GM23338 (cell line): ENCODE measurements at regions not wholly inside any gene's neighbourhood (a gene's known extent, or its start where the extent isn't known, plus 50 kb on each side); places are given as distances from the start of the nearest gene placed in this dataset.

ENCODE experiments used
- ETS1 ChIP-seq: IDR thresholded peaks from 2 replicates; pipeline ENCODE4 v1.6.1; 2016; ENCODE audit warnings: antibody characterized with exemption
- EZH2 ChIP-seq: fragments of 200-600 bp; sonication (generic); IDR thresholded peaks from one replicate; pipeline ENCODE4 v1.8.0; 2017; ENCODE audit warnings: antibody characterized with exemption, mild to moderate bottlenecking, low read depth; ENCODE audit not compliant: unreplicated experiment
- JUNB ChIP-seq: IDR thresholded peaks from one replicate; pipeline ENCODE4 v1.6.1; 2016; ENCODE audit warnings: antibody characterized with exemption; ENCODE audit not compliant: unreplicated experiment
- NANOG ChIP-seq: IDR thresholded peaks from 2 replicates; pipeline ENCODE4 v1.6.1; 2016; ENCODE audit warnings: antibody characterized with exemption, borderline replicate concordance
- POLR2AphosphoS5 ChIP-seq: IDR thresholded peaks from 2 replicates; pipeline ENCODE4 v1.6.1; 2016; ENCODE audit warnings: antibody characterized with exemption, low read depth
- STAT1 ChIP-seq: IDR thresholded peaks from one replicate; pipeline ENCODE4 v1.6.1; 2016; ENCODE audit warnings: antibody characterized with exemption; ENCODE audit not compliant: unreplicated experiment
- ZNF114 ChIP-seq: fragments of 250-450 bp; sonication (Bioruptor Pico); IDR thresholded peaks from 2 replicates; pipeline ENCODE4 v1.5.0; 2020; ENCODE audit warnings: mild to moderate bottlenecking, moderate library complexity
- TF ChIP-seq, protein P1 (sequence below): fragments of 250-450 bp; sonication (Bioruptor Pico); IDR thresholded peaks from 2 replicates; pipeline ENCODE4 v1.5.0; 2020; ENCODE audit warnings: mild to moderate bottlenecking, moderate library complexity
- TF ChIP-seq, protein P2 (sequence below): IDR thresholded peaks from one replicate; pipeline ENCODE4 v1.6.1; 2018; ENCODE audit warnings: antibody characterized with exemption; ENCODE audit not compliant: unreplicated experiment

GRCh38 chr5:65081071-65081470, 312.3 kb downstream of the CWC27 start (continued):
- TF ChIP-seq, protein P1, sequence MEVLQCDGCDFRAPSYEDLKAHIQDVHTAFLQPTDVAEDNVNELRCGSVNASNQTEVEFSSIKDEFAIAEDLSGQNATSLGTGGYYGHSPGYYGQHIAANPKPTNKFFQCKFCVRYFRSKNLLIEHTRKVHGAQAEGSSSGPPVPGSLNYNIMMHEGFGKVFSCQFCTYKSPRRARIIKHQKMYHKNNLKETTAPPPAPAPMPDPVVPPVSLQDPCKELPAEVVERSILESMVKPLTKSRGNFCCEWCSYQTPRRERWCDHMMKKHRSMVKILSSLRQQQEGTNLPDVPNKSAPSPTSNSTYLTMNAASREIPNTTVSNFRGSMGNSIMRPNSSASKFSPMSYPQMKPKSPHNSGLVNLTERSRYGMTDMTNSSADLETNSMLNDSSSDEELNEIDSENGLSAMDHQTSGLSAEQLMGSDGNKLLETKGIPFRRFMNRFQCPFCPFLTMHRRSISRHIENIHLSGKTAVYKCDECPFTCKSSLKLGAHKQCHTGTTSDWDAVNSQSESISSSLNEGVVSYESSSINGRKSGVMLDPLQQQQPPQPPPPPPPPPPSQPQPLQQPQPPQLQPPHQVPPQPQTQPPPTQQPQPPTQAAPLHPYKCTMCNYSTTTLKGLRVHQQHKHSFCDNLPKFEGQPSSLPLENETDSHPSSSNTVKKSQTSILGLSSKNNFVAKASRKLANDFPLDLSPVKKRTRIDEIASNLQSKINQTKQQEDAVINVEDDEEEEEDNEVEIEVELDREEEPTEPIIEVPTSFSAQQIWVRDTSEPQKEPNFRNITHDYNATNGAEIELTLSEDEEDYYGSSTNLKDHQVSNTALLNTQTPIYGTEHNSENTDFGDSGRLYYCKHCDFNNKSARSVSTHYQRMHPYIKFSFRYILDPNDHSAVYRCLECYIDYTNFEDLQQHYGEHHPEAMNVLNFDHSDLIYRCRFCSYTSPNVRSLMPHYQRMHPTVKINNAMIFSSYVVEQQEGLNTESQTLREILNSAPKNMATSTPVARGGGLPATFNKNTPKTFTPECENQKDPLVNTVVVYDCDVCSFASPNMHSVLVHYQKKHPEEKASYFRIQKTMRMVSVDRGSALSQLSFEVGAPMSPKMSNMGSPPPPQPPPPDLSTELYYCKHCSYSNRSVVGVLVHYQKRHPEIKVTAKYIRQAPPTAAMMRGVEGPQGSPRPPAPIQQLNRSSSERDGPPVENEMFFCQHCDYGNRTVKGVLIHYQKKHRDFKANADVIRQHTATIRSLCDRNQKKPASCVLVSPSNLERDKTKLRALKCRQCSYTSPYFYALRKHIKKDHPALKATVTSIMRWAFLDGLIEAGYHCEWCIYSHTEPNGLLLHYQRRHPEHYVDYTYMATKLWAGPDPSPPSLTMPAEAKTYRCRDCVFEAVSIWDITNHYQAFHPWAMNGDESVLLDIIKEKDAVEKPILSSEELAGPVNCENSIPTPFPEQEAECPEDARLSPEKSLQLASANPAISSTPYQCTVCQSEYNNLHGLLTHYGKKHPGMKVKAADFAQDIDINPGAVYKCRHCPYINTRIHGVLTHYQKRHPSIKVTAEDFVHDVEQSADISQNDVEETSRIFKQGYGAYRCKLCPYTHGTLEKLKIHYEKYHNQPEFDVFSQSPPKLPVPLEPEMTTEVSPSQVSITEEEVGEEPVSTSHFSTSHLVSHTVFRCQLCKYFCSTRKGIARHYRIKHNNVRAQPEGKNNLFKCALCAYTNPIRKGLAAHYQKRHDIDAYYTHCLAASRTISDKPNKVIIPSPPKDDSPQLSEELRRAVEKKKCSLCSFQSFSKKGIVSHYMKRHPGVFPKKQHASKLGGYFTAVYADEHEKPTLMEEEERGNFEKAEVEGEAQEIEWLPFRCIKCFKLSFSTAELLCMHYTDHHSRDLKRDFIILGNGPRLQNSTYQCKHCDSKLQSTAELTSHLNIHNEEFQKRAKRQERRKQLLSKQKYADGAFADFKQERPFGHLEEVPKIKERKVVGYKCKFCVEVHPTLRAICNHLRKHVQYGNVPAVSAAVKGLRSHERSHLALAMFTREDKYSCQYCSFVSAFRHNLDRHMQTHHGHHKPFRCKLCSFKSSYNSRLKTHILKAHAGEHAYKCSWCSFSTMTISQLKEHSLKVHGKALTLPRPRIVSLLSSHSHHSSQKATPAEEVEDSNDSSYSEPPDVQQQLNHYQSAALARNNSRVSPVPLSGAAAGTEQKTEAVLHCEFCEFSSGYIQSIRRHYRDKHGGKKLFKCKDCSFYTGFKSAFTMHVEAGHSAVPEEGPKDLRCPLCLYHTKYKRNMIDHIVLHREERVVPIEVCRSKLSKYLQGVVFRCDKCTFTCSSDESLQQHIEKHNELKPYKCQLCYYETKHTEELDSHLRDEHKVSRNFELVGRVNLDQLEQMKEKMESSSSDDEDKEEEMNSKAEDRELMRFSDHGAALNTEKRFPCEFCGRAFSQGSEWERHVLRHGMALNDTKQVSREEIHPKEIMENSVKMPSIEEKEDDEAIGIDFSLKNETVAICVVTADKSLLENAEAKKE (CRISPR knock-in tag) = no peak
- TF ChIP-seq EZH2 (no peak), NANOG (no peak), ZNF114 (no peak), STAT1 (no peak), ETS1 (no peak), JUNB (no peak), POLR2AphosphoS5 (no peak)
- TF ChIP-seq, protein P2, sequence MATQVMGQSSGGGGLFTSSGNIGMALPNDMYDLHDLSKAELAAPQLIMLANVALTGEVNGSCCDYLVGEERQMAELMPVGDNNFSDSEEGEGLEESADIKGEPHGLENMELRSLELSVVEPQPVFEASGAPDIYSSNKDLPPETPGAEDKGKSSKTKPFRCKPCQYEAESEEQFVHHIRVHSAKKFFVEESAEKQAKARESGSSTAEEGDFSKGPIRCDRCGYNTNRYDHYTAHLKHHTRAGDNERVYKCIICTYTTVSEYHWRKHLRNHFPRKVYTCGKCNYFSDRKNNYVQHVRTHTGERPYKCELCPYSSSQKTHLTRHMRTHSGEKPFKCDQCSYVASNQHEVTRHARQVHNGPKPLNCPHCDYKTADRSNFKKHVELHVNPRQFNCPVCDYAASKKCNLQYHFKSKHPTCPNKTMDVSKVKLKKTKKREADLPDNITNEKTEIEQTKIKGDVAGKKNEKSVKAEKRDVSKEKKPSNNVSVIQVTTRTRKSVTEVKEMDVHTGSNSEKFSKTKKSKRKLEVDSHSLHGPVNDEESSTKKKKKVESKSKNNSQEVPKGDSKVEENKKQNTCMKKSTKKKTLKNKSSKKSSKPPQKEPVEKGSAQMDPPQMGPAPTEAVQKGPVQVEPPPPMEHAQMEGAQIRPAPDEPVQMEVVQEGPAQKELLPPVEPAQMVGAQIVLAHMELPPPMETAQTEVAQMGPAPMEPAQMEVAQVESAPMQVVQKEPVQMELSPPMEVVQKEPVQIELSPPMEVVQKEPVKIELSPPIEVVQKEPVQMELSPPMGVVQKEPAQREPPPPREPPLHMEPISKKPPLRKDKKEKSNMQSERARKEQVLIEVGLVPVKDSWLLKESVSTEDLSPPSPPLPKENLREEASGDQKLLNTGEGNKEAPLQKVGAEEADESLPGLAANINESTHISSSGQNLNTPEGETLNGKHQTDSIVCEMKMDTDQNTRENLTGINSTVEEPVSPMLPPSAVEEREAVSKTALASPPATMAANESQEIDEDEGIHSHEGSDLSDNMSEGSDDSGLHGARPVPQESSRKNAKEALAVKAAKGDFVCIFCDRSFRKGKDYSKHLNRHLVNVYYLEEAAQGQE = no peak
